BLaER1 treated with 17β-estradiol and CSF1 and Interleukin-3, amounts not matched to agents 10 nM and 100 nM (cell line): ENCODE measurements at regions not wholly inside any gene's neighbourhood (a gene's known extent, or its start where the extent isn't known, plus 50 kb on each side); places are given as distances from the start of the nearest gene placed in this dataset.

Source experiments
- H3K27ac ChIP-seq, 11 experiments: shearing (Covaris generic); formaldehyde crosslinking; 2 replicates each; pipeline ENCODE4 v1.8.1; 2022
- H3K27me3 ChIP-seq, 11 experiments: shearing (Covaris generic); formaldehyde crosslinking; 2 replicates each; pipeline ENCODE4 v1.8.1; 2022
- H3K36me3 ChIP-seq, 11 experiments: shearing (Covaris generic); formaldehyde crosslinking; 2 replicates each; pipeline ENCODE4 v1.8.1; 2022
- H3K4me1 ChIP-seq, 10 experiments: shearing (Covaris generic); formaldehyde crosslinking; 2 replicates each; pipeline ENCODE4 v1.8.1; 2022
- H3K4me2 ChIP-seq, 11 experiments: shearing (Covaris generic); formaldehyde crosslinking; 2 replicates each; pipeline ENCODE4 v1.8.1; 2022
- H3K4me3 ChIP-seq, 10 experiments: shearing (Covaris generic); formaldehyde crosslinking; 2 replicates each; pipeline ENCODE4 v1.8.1; 2022
- H3K9ac ChIP-seq, 11 experiments: shearing (Covaris generic); formaldehyde crosslinking; 2 replicates each; pipeline ENCODE4 v1.8.1; 2022
- H3K9me3 ChIP-seq, 11 experiments: shearing (Covaris generic); formaldehyde crosslinking; replicated peaks in 1 of 11; 2 replicates each; pipeline ENCODE4 v1.8.1; 2022
- H4K20me1 ChIP-seq, 11 experiments: shearing (Covaris generic); formaldehyde crosslinking; 2 replicates each; pipeline ENCODE4 v1.8.1; 2022
- Cebpa-rat ChIP-seq, 11 experiments: shearing (Covaris generic); IDR thresholded peaks; 2 replicates each; pipeline ENCODE4 v1.8.1; 2022

- Histone ChIP-seq H3K9ac (no peak overlapping the region), H3K4me2 (no peak overlapping the region), H3K4me1 (no peaks in the 10 kb centered on the region), H3K27ac (no peak overlapping the region), H3K36me3 (no peaks in the 10 kb centered on the region), H4K20me1 (no peaks in the 10 kb centered on the region), H3K27me3 (no peaks in the 10 kb centered on the region), H3K4me3 (no peak overlapping the region), H3K9me3 (no peaks in the 10 kb centered on the region)
- TF ChIP-seq Cebpa-rat (IDR thresholded peaks at IDR 0.05), result no peak
Observed at GRCh38 chr9:79512251-79512650, 59.5 kb upstream of the TLE4 start.
